Endodermal cell (in vitro differentiated cells): ENCODE measurements at regions not wholly inside any gene's neighbourhood (a gene's known extent, or its start where the extent isn't known, plus 50 kb on each side); places are given as distances from the start of the nearest gene placed in this dataset.

Source experiments
- DNase-seq: peaks from one replicate; pipeline ENCODE4 v3.0.0-alpha.2; 2017
- H3K27ac ChIP-seq: 2 replicates; pipeline ENCODE4 v1.5.1; 2013; ENCODE audit warnings: mild to moderate bottlenecking, low read depth, low read length, moderate library complexity
- H3K27me3 ChIP-seq: 2 replicates; pipeline ENCODE4 v1.6.1; 2013; ENCODE audit warnings: mild to moderate bottlenecking, low read length, moderate library complexity; ENCODE audit not compliant: insufficient read depth, control insufficient read depth, poor library complexity, severe bottlenecking
- H3K36me3 ChIP-seq: 2 replicates; pipeline ENCODE4 v1.7.0; 2013; ENCODE audit warnings: mild to moderate bottlenecking, low read length, moderate library complexity; ENCODE audit not compliant: control insufficient read depth, insufficient read depth
- H3K4me1 ChIP-seq: one replicate; pipeline ENCODE4 v1.7.0; 2013; ENCODE audit warnings: low read length; ENCODE audit not compliant: control insufficient read depth, insufficient read depth
- H3K4me3 ChIP-seq: 2 replicates; pipeline ENCODE4 v1.5.1; 2013; ENCODE audit warnings: mild to moderate bottlenecking, low read length, moderate library complexity
- H3K9ac ChIP-seq: 2 replicates; pipeline ENCODE4 v1.6.1; 2013; ENCODE audit warnings: mild to moderate bottlenecking, low read length, moderate library complexity; ENCODE audit not compliant: poor library complexity, severe bottlenecking; ENCODE audit errors: extremely low read depth
- H3K9me3 ChIP-seq: 2 replicates; pipeline ENCODE4 v1.6.1; 2013; ENCODE audit warnings: mild to moderate bottlenecking, low read length, moderate library complexity; ENCODE audit not compliant: control insufficient read depth
- H3K27ac Mint-ChIP-seq: 2 replicates; pipeline ENCODE4 v1.8.0; 2020; ENCODE audit warnings: mixed read lengths
- H3K27me3 Mint-ChIP-seq: 2 replicates; pipeline ENCODE4 v1.8.0; 2021; ENCODE audit warnings: mild to moderate bottlenecking, mixed read lengths; ENCODE audit not compliant: insufficient read depth
- H3K36me3 Mint-ChIP-seq: 2 replicates; pipeline ENCODE4 v1.8.0; 2020; ENCODE audit warnings: low read depth, mixed read lengths
- H3K4me1 Mint-ChIP-seq: 2 replicates; pipeline ENCODE4 v1.8.0; 2020; ENCODE audit warnings: mixed read lengths
- H3K4me3 Mint-ChIP-seq: 2 replicates; pipeline ENCODE4 v1.8.0; 2020; ENCODE audit warnings: mild to moderate bottlenecking, moderate library complexity, mixed read lengths
- H3K9me3 Mint-ChIP-seq: 2 replicates; pipeline ENCODE4 v1.8.0; 2020; ENCODE audit warnings: mild to moderate bottlenecking, mixed read lengths
- CTCF ChIP-seq: fragments of 200-600 bp; sonication (generic); conservative IDR thresholded peaks from 2 replicates; pipeline ENCODE4 v1.5.0; 2021; ENCODE audit warnings: antibody characterized with exemption, mild to moderate bottlenecking
- WGBS, 2 experiments: methylation state at CpG; one replicate each; pipeline versions ENCODE4 v1.1.5 to v1.1.7; 2013; ENCODE audit warnings: missing lambda C conversion rate in 2 of 2, mixed read lengths in 1 of 2; ENCODE audit not compliant: insufficient coverage in 1 of 2, insufficient read length in 1 of 2; 5-methylcytosine and 5-hydroxymethylcytosine counted together

- 98% methylated on average over 2 of the region's 2 CpGs; no CpG with 5 or more reads in 1 of the 2 experiments for WGBS, 2 experiments
- Mint-ChIP-seq H3K4me3 (no peak overlapping the region), H3K9me3 (no peaks in the 10 kb centered on the region)
These were observed 730.7 kb upstream of the KIF2B start for GRCh38 chr17:53092072-53092471.

GRCh38 chr17:53090770-53091169 is 732.0 kb upstream of the KIF2B start:
- Mint-ChIP-seq H3K27ac (no peak overlapping the region), H3K4me3 (no peak overlapping the region), H3K36me3 (no peaks in the 10 kb centered on the region), H3K4me1 (peaks cover 19% of the 10 kb centered on the region), H3K9me3 (no peaks in the 10 kb centered on the region), H3K27me3 (no peaks in the 10 kb centered on the region)
- TF ChIP-seq CTCF = no peak
- WGBS, 2 experiments = 89% methylated on average over 1 of the region's 1 CpG; no CpG with 5 or more reads in 1 of the 2 experiments
- peaks cover 3% of the 10 kb centered on the region for H3K4me1 ChIP-seq
- no peak for DNase-seq
- no peaks in the 10 kb centered on the region for H3K36me3 ChIP-seq
- H3K9ac ChIP-seq = no peak overlapping the region
- H3K27ac ChIP-seq = no peak overlapping the region
- no peak overlapping the region for H3K4me3 ChIP-seq
- H3K9me3 ChIP-seq = no peaks in the 10 kb centered on the region
- H3K27me3 ChIP-seq = no peaks in the 10 kb centered on the region

More at GRCh38 chr17:53092072-53092471, 730.7 kb upstream of the KIF2B start:
- no peaks in the 10 kb centered on the region for H3K27me3 Mint-ChIP-seq
- Histone ChIP-seq H3K27ac (no peak overlapping the region), H3K36me3 (no peaks in the 10 kb centered on the region), H3K27me3 (no peaks in the 10 kb centered on the region), H3K9me3 (no peaks in the 10 kb centered on the region), H3K4me3 (no peak overlapping the region), H3K9ac (no peak overlapping the region), H3K4me1 (peaks cover 3% of the 10 kb centered on the region)
- H3K4me1 Mint-ChIP-seq = peaks cover 19% of the 10 kb centered on the region
- DNase-seq = no peak
- no peak for TF ChIP-seq CTCF
- H3K36me3 Mint-ChIP-seq = no peaks in the 10 kb centered on the region
- H3K27ac Mint-ChIP-seq = no peak overlapping the region

GRCh38 chr17:53088481-53088880 is 734.2 kb upstream of the KIF2B start:
- peaks cover 3% of the 10 kb centered on the region for H3K4me1 ChIP-seq
- Mint-ChIP-seq H3K27ac (no peak overlapping the region), H3K27me3 (no peaks in the 10 kb centered on the region), H3K4me1 (peaks cover 12% of the 10 kb centered on the region), H3K36me3 (no peaks in the 10 kb centered on the region), H3K9me3 (no peaks in the 10 kb centered on the region), H3K4me3 (no peak overlapping the region)
- H3K9ac ChIP-seq = no peak overlapping the region
- DNase-seq = no peak
- H3K27ac ChIP-seq = no peak overlapping the region
- no peak overlapping the region for H3K4me3 ChIP-seq
- no peaks in the 10 kb centered on the region for H3K27me3 ChIP-seq
- no peak for TF ChIP-seq CTCF
- H3K36me3 ChIP-seq = no peaks in the 10 kb centered on the region
- no peaks in the 10 kb centered on the region for H3K9me3 ChIP-seq
- 94 to 100% methylated on average over 4 to 6 of the region's 6 CpGs for WGBS, 2 experiments
